ENCODE measurements at regions not wholly inside any gene's neighbourhood (a gene's known extent, or its start where the extent isn't known, plus 50 kb on each side); places are given as distances from the start of the nearest gene placed in this dataset.

GRCh38 chr13:70941454-70941853, 833.2 kb upstream of the KLHL1 start (continued):
- TF ChIP-seq ZEB2 (tag by site-specific recombination; IDR thresholded peaks at IDR 0.05) (no peak), GLI4 (tag by site-specific recombination; IDR thresholded peaks at IDR 0.05) (no peak), ZNF214 (tag by site-specific recombination; IDR thresholded peaks at IDR 0.05; ENCODE audit: borderline replicate concordance) (no peak), ZBTB26 (tag by site-specific recombination; optimal IDR thresholded peaks at IDR 0.05) (no peak), ZNF639 (tag by site-specific recombination; IDR thresholded peaks at IDR 0.05) (no peak), ZNF670 (tag by site-specific recombination; IDR thresholded peaks at IDR 0.05; ENCODE audit: low read depth) (no peak), ZNF350 (tag by site-specific recombination; IDR thresholded peaks at IDR 0.05) (no peak), HOXA7 (CRISPR knock-in tag; IDR thresholded peaks at IDR 0.05; ENCODE audit: borderline replicate concordance) (no peak), ZNF621 (tag by site-specific recombination; IDR thresholded peaks at IDR 0.05) (no peak), ZNF701 (tag by site-specific recombination; IDR thresholded peaks at IDR 0.05) (no peak), ZBTB6 (tag by site-specific recombination; IDR thresholded peaks at IDR 0.05) (no peak)

- POLR2A ChIA-PET: no interaction called here
Observed at GRCh38 chr13:70938462-70938861, 830.2 kb upstream of the KLHL1 start.

More at GRCh38 chr13:70938462-70938861, 830.2 kb upstream of the KLHL1 start:
- no peak overlapping the region for H3K27ac ChIP-seq (ENCODE audit: extremely low read depth, low read depth, low read length)
- H3K36me3 ChIP-seq (ENCODE audit: control insufficient read depth in 2 of 2, insufficient read depth in 1 of 2, low read length in 2 of 2): no peaks in the 10 kb centered on the region
- CTCF ChIA-PET: no interaction called here
- TF ChIP-seq ZNF239 (tag by site-specific recombination; IDR thresholded peaks at IDR 0.05) (no peak), ZNF621 (tag by site-specific recombination; IDR thresholded peaks at IDR 0.05) (no peak), ZNF548 (tag by site-specific recombination; IDR thresholded peaks at IDR 0.05) (no peak), REST (tag by site-specific recombination; IDR thresholded peaks at IDR 0.05) (no peak), ZNF132 (tag by site-specific recombination; IDR thresholded peaks at IDR 0.05; ENCODE audit: borderline replicate concordance) (no peak)
- no peaks in the 10 kb centered on the region for H3K9me3 ChIP-seq (ENCODE audit: control insufficient read depth, insufficient read depth, low read depth, low read length)
- no peaks in the 10 kb centered on the region for H3K4me1 ChIP-seq (ENCODE audit: control insufficient read depth, insufficient read depth, low read length)
- H3K4me3 ChIP-seq (ENCODE audit: low read depth, low read length): no peak overlapping the region

Data from HEK293 (cell line).